Hematopoietic multipotent progenitor cell treated with erythropoietin and hydrocortisone succinate and interleukin-3 and kit ligand, for 17 days (in vitro differentiated cells): ENCODE measurements at regions not wholly inside any gene's neighbourhood (a gene's known extent, or its start where the extent isn't known, plus 50 kb on each side); places are given as distances from the start of the nearest gene placed in this dataset.

Experiments
- DNase-seq: peaks from one replicate; pipeline ENCODE4 v3.0.0-alpha.2; 2015; ENCODE audit warnings: low spot score

- no peak for DNase-seq
Observed at GRCh38 chr10:8229153-8229552, 174.7 kb downstream of the GATA3 start.

GRCh38 chr10:8230902-8231301, 176.4 kb downstream of the GATA3 start:
- DNase-seq, result no peak

- DNase-seq, result no peak
Observed at GRCh38 chr10:8233049-8233448, 178.6 kb downstream of the GATA3 start.

GRCh38 chr10:8233832-8234259, 179.4 kb downstream of the GATA3 start:
- no peak for DNase-seq

GRCh38 chr10:8235253-8236027, 181.0 kb downstream of the GATA3 start:
- DNase-seq, result no peak

GRCh38 chr10:8238986-8239385, 184.5 kb downstream of the GATA3 start:
- DNase-seq, result no peak

- no peak for DNase-seq
Observed at GRCh38 chr10:8240861-8241260, 186.4 kb downstream of the GATA3 start.

- no peak for DNase-seq
Observed at GRCh38 chr10:8242295-8242872, 187.9 kb downstream of the GATA3 start.

- DNase-seq, result no peak
Observed at GRCh38 chr10:8245131-8245813, 190.8 kb downstream of the GATA3 start.

- DNase-seq, result no peak
Observed at GRCh38 chr10:8245814-8246142, 191.3 kb downstream of the GATA3 start.

GRCh38 chr10:8246548-8246947, 192.1 kb downstream of the GATA3 start:
- DNase-seq, result no peak

GRCh38 chr10:8247191-8247590, 192.7 kb downstream of the GATA3 start:
- no peak for DNase-seq

GRCh38 chr10:8248868-8249267, 194.4 kb downstream of the GATA3 start:
- no peak for DNase-seq

- no peak for DNase-seq
Observed at GRCh38 chr10:8254350-8254749, 199.9 kb downstream of the GATA3 start.

- no peak for DNase-seq
Observed at GRCh38 chr10:8255301-8255700, 200.8 kb downstream of the GATA3 start.

GRCh38 chr10:8260645-8261044, 206.2 kb downstream of the GATA3 start:
- DNase-seq, result no peak

GRCh38 chr10:8262317-8262716, 207.8 kb downstream of the GATA3 start:
- DNase-seq, result no peak

GRCh38 chr10:8269976-8270375, 215.5 kb downstream of the GATA3 start:
- no peak for DNase-seq

GRCh38 chr10:8272794-8273425, 218.4 kb downstream of the GATA3 start:
- no peak for DNase-seq

- no peak for DNase-seq
Observed at GRCh38 chr10:8273749-8274148, 219.3 kb downstream of the GATA3 start.

- no peak for DNase-seq
Observed at GRCh38 chr10:8275911-8276310, 221.4 kb downstream of the GATA3 start.

GRCh38 chr10:8278099-8278498, 223.6 kb downstream of the GATA3 start:
- no peak for DNase-seq

GRCh38 chr10:8279598-8279997, 225.1 kb downstream of the GATA3 start:
- DNase-seq, result no peak
